GM23338 (cell line): ENCODE measurements at regions not wholly inside any gene's neighbourhood (a gene's known extent, or its start where the extent isn't known, plus 50 kb on each side); places are given as distances from the start of the nearest gene placed in this dataset.

Experiments
- ATAC-seq: fragments of 200-7000 bp; cut with Tn5 transposase; 3 replicates; pipeline ENCODE4 v1.9.1; 2020
- DNase-seq: peaks from one replicate; pipeline ENCODE4 v3.0.0-alpha.2; 2015; ENCODE audit warnings: low spot score
- H2AFZ ChIP-seq: fragments of 200-600 bp; sonication (generic); 2 replicates; pipeline ENCODE4 v1.8.0; 2016; ENCODE audit warnings: antibody characterized with exemption, mild to moderate bottlenecking, moderate library complexity
- H3F3A ChIP-seq: fragments of 200-600 bp; sonication (generic); replicated peaks from 2 replicates; pipeline ENCODE4 v1.8.0; 2017; ENCODE audit warnings: antibody characterized with exemption, mixed run types, low read depth
- H3K27ac ChIP-seq: fragments of 200-600 bp; sonication (generic); 2 replicates; pipeline ENCODE4 v1.6.1; 2016; ENCODE audit warnings: low read depth
- H3K27me3 ChIP-seq: fragments of 200-600 bp; sonication (generic); 2 replicates; pipeline ENCODE4 v1.8.0; 2016; ENCODE audit warnings: mild to moderate bottlenecking, mixed run types, moderate library complexity; ENCODE audit not compliant: insufficient read depth
- H3K36me3 ChIP-seq: fragments of 200-600 bp; sonication (generic); 2 replicates; pipeline ENCODE4 v1.8.0; 2016; ENCODE audit warnings: mild to moderate bottlenecking; ENCODE audit not compliant: insufficient read depth
- H3K4me1 ChIP-seq: fragments of 200-600 bp; sonication (generic); 2 replicates; pipeline ENCODE4 v1.8.0; 2016; ENCODE audit warnings: mild to moderate bottlenecking, moderate library complexity; ENCODE audit not compliant: insufficient read depth
- H3K4me2 ChIP-seq: fragments of 200-600 bp; sonication (generic); 2 replicates; pipeline ENCODE4 v1.7.1; 2017; ENCODE audit warnings: mixed run types
- H3K4me3 ChIP-seq: fragments of 200-600 bp; sonication (generic); 2 replicates; pipeline ENCODE4 v1.6.1; 2016; ENCODE audit warnings: mixed run types
- H3K79me2 ChIP-seq: fragments of 200-600 bp; sonication (generic); replicated peaks from 2 replicates; pipeline ENCODE4 v1.8.0; 2017; ENCODE audit warnings: mild to moderate bottlenecking; ENCODE audit not compliant: insufficient read depth
- H3K9me2 ChIP-seq: fragments of 200-600 bp; sonication (generic); 2 replicates; pipeline ENCODE4 v1.8.0; 2017; ENCODE audit not compliant: insufficient read depth
- H4K20me1 ChIP-seq: fragments of 200-600 bp; sonication (generic); replicated peaks from 2 replicates; pipeline ENCODE4 v1.8.0; 2017; ENCODE audit warnings: mild to moderate bottlenecking; ENCODE audit not compliant: insufficient read depth
- H3K27ac Mint-ChIP-seq: 2 replicates; pipeline ENCODE4 v1.8.0; 2020; ENCODE audit warnings: inconsistent platforms, mild to moderate bottlenecking, moderate library complexity, mixed read lengths
- H3K27me3 Mint-ChIP-seq: 3 replicates; pipeline ENCODE4 v1.8.0; 2022; ENCODE audit warnings: low read depth, mild to moderate bottlenecking, moderate library complexity, mixed read lengths, inconsistent platforms; ENCODE audit not compliant: insufficient read depth, poor library complexity
- H3K36me3 Mint-ChIP-seq: 3 replicates; pipeline ENCODE4 v1.8.0; 2021; ENCODE audit warnings: low read depth, mild to moderate bottlenecking, inconsistent platforms, moderate library complexity, mixed read lengths
- H3K4me1 Mint-ChIP-seq: 3 replicates; pipeline ENCODE4 v1.8.0; 2020; ENCODE audit warnings: mild to moderate bottlenecking, inconsistent platforms, mixed read lengths
- H3K4me3 Mint-ChIP-seq: 3 replicates; pipeline ENCODE4 v1.8.0; 2021; ENCODE audit warnings: moderate library complexity, mild to moderate bottlenecking, inconsistent platforms, mixed read lengths
- H3K9me3 Mint-ChIP-seq: 3 replicates; pipeline ENCODE4 v1.8.0; 2020; ENCODE audit warnings: moderate library complexity, mild to moderate bottlenecking, inconsistent platforms, mixed read lengths
- CREB1 ChIP-seq: fragments of 250-450 bp; sonication (Bioruptor Pico); IDR thresholded peaks from 2 replicates; pipeline ENCODE4 v1.5.0; 2020; ENCODE audit warnings: low read depth, mild to moderate bottlenecking, moderate library complexity
- CTCF ChIP-seq, 2 experiments: fragments of 200-600 bp in 1 of 2; sonication (generic) in 1 of 2; conservative IDR thresholded peaks; 2 replicates each; pipeline versions ENCODE4 v1.5.1 to v1.6.1; 2016 to 2017; ENCODE audit warnings: antibody characterized with exemption in 2 of 2, low read depth in 2 of 2, mild to moderate bottlenecking in 2 of 2, moderate library complexity in 1 of 2
- ETS1 ChIP-seq: IDR thresholded peaks from 2 replicates; pipeline ENCODE4 v1.6.1; 2016; ENCODE audit warnings: antibody characterized with exemption
- EZH2 ChIP-seq: fragments of 200-600 bp; sonication (generic); IDR thresholded peaks from one replicate; pipeline ENCODE4 v1.8.0; 2017; ENCODE audit warnings: antibody characterized with exemption, mild to moderate bottlenecking, low read depth; ENCODE audit not compliant: unreplicated experiment
- EZH2phosphoT487 ChIP-seq: fragments of 200-600 bp; sonication (generic); IDR thresholded peaks from one replicate; pipeline ENCODE4 v1.8.1; 2018; ENCODE audit warnings: antibody characterized with exemption; ENCODE audit not compliant: unreplicated experiment
- JUNB ChIP-seq: IDR thresholded peaks from one replicate; pipeline ENCODE4 v1.6.1; 2016; ENCODE audit warnings: antibody characterized with exemption; ENCODE audit not compliant: unreplicated experiment
- REST ChIP-seq: IDR thresholded peaks from one replicate; pipeline ENCODE4 v1.6.1; 2018; ENCODE audit warnings: antibody characterized with exemption; ENCODE audit not compliant: unreplicated experiment
- STAT1 ChIP-seq: IDR thresholded peaks from one replicate; pipeline ENCODE4 v1.6.1; 2016; ENCODE audit warnings: antibody characterized with exemption; ENCODE audit not compliant: unreplicated experiment
- ZNF114 ChIP-seq: fragments of 250-450 bp; sonication (Bioruptor Pico); IDR thresholded peaks from 2 replicates; pipeline ENCODE4 v1.5.0; 2020; ENCODE audit warnings: mild to moderate bottlenecking, moderate library complexity
- ZNF331 ChIP-seq: fragments of 250-450 bp; sonication (Bioruptor Pico); IDR thresholded peaks from 2 replicates; pipeline ENCODE4 v1.5.0; 2020; ENCODE audit warnings: low read depth, mild to moderate bottlenecking, moderate library complexity
- ZNF462 ChIP-seq: fragments of 250-450 bp; sonication (Bioruptor Pico); IDR thresholded peaks from 2 replicates; pipeline ENCODE4 v1.5.0; 2020; ENCODE audit warnings: mild to moderate bottlenecking, moderate library complexity

GRCh38 chr2:82013641-82014040 is 1709.1 kb upstream of the LRRTM1 start (continued):
- TF ChIP-seq ETS1, result no peak

- H3K27ac Mint-ChIP-seq, result no peak overlapping the region; the same call in 1 of the 2 replicates
- peaks cover 43% of the 10 kb centered on the region for H3K4me1 ChIP-seq
- no peak overlapping the region for H3K4me3 Mint-ChIP-seq
- no peak overlapping the region for H2AFZ ChIP-seq
- H3K79me2 ChIP-seq, result no peaks in the 10 kb centered on the region
- no peaks in the 10 kb centered on the region for H3K27me3 ChIP-seq
- H3K9me3 Mint-ChIP-seq, result peaks cover 3% of the 10 kb centered on the region; the same call in 1 of the 3 replicates
- peak overlapping the region; percentile 2; the same call in 1 of the 2 replicates for H3K4me2 ChIP-seq
- H3K27ac ChIP-seq, result peak overlapping the region; percentile 96
- ATAC-seq, result no peak
- peak; percentile 47 for DNase-seq
- no peaks in the 10 kb centered on the region for H3F3A ChIP-seq
- no peaks in the 10 kb centered on the region for H3K9me2 ChIP-seq
- H3K27me3 Mint-ChIP-seq, result peaks cover 4% of the 10 kb centered on the region
- no peaks in the 10 kb centered on the region for H4K20me1 ChIP-seq
- H3K4me1 Mint-ChIP-seq, result peaks cover 41% of the 10 kb centered on the region
- no peaks in the 10 kb centered on the region for H3K36me3 ChIP-seq
- H3K36me3 Mint-ChIP-seq, result peaks cover 3% of the 10 kb centered on the region; the same call in 1 of the 3 replicates
- H3K4me3 ChIP-seq, result no peak overlapping the region
- TF ChIP-seq ETS1 (no peak), STAT1 (no peak), ZNF114 (no peak), CTCF (conservative IDR thresholded peaks at IDR 0.05; ENCODE audit: low read depth in 2 of 2) (no peak), ZNF462 (no peak), REST (no peak), CREB1 (CRISPR knock-in tag) (no peak), EZH2 (no peak), JUNB (no peak), EZH2phosphoT487 (no peak), ZNF331 (CRISPR knock-in tag) (no peak)
Observed at GRCh38 chr2:82007071-82007664, 1702.6 kb upstream of the LRRTM1 start.
